Omental fat pad (tissue), 3 donors: ENCODE measurements at regions not wholly inside any gene's neighbourhood (a gene's known extent, or its start where the extent isn't known, plus 50 kb on each side); places are given as distances from the start of the nearest gene placed in this dataset. TPM values are rescaled to one million over a fixed set of nuclear protein-coding genes. Genes with fewer than 3 reads are reported as not detected.

Experiments
- ATAC-seq: fragments of 150-250 bp; one replicate; pipeline ENCODE4 v1.9.1; 2016; ENCODE audit warnings: mild to moderate bottlenecking, moderate library complexity; ENCODE audit not compliant: low FRiP score
- DNase-seq: peaks from one replicate; pipeline ENCODE4 v3.0.0-alpha.2; 2019; ENCODE audit warnings: low spot score
- CTCF ChIP-seq, 3 donors: fragments of 450-650 bp; IDR thresholded peaks; one replicate each; pipeline ENCODE4 v1.5.1; 2016 to 2017; ENCODE audit warnings: antibody characterized with exemption in 3 of 3, mild to moderate bottlenecking in 3 of 3, moderate library complexity in 2 of 3
- small RNA-seq: library from RNA; depleted of rRNA; stranded (forward); fragments of <200 nt; gene quantifications from one replicate; pipeline ENCODE3, GENCODE V24; 2016

GRCh38 chr15:91793771-91794170 lies 59.7 kb upstream of the SLCO3A1 start:
- no peak for TF ChIP-seq CTCF (IDR thresholded peaks at IDR 0.05)
- ATAC-seq (no peak), DNase-seq (no peak)

- no peak for ATAC-seq
- no peak for TF ChIP-seq CTCF (IDR thresholded peaks at IDR 0.05)
- no peak for DNase-seq
Observed at GRCh38 chr15:91795235-91795634, 58.3 kb upstream of the SLCO3A1 start.

GRCh38 chr15:91801836-91802534 lies 51.5 kb upstream of the SLCO3A1 start:
- ATAC-seq = no peak
- DNase-seq = no peak
- no peak for TF ChIP-seq CTCF (IDR thresholded peaks at IDR 0.05)

GRCh38 chr15:91803260-91803659 lies 50.2 kb upstream of the SLCO3A1 start:
- ATAC-seq (no peak), DNase-seq (no peak)
- no peak for TF ChIP-seq CTCF (IDR thresholded peaks at IDR 0.05)

Small RNA genes lying in the stretch of these regions (small RNA-seq; reads per million reads assigned to genes)
- not detected for gene AC107958.1
